ENCODE measurements at regions not wholly inside any gene's neighbourhood (a gene's known extent, or its start where the extent isn't known, plus 50 kb on each side); places are given as distances from the start of the nearest gene placed in this dataset.

DNA sequence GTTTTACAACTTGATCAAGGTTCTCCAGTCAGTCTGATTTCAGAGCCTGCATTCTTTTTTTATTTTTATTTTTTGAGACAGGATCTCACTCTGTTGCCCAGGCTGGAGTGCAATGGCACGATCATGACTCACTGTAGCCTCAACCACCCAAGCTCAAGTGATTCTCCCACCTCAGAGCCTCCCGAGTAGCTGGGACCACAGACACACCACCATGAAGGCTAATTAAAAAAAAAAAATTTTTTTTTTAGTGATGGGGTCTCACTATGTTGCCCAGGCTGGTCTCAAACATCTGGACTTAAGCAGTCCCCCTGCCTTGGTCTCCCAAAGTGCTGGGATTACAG, 117.2 kb upstream of the NAV2 start:
- DNase-seq (ENCODE audit: low read depth), result no peak

DNA sequence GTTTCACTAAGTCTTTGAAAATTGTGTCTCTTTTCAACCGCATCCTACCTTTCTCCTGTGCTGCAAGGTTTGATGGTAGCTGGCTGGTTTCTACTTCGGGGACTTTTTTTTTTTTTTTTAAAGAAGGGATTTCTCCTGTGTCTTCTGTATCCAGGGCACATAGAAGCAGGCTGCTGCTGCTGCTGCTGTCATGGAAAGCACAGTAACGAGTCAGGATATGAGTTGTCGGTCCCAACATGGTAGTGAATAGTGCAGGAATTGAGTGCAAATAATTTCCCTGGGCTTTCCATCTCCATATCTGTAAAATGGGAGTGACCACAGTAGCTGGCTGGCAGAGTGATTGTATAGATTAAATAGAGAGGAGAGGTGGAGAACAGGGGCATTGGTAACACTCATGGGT, 118.3 kb upstream of the NAV2 start:
- DNase-seq (ENCODE audit: low read depth), result no peak

DNA sequence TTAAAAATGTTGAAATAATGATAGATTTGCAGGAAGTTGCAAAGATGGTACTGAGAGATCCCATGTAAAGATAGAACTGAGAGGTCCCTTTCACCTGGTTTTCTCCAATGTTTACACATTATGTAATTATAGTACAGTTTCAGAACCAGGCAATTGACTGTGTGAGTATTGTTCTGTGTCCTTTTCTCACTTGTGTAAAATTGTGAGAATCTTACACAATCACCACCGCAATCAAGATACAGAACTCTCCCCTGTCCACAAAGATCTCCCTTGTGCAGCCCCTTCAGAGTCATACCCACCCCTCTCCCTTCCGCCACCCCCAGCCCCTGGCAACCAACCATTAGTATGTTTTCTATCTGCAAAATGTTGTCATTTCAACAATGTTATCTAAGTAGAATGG, 119.8 kb upstream of the NAV2 start:
- no peak for DNase-seq (ENCODE audit: low read depth)

DNA sequence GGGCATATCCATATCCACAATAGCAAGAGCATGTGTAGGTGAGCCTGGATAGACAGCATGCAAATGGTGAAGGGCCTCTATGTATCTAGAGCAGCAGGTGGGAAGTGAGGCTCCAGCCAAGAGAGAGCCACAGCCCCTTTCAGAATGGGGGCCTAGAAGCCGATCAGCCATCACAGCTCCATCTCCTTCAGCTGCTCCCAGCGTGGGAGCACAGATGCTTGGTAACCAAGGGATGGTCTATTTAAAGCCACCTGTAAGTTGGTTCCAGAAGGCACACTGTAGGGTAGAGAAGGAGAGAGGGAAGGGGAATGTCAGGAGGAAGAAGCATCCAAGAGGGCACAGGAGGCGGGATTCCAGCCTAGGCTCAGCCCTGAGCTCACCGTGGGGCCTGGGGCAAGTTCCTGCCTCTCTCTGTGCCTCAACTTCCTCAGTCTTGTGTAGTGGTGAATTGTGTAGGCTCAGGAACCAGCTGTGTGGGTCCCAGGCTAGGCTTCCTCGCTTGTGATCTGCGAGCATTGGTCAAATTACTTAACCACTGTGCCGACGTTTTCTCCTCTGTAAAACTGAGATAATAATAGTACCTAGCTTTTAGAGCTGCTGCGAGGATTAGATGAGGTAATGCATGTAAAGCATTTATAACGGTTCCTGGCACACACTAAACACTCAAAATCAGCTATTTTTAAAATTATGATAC, 122.9 kb upstream of the NAV2 start:
- no peak for DNase-seq (ENCODE audit: low read depth)

DNA sequence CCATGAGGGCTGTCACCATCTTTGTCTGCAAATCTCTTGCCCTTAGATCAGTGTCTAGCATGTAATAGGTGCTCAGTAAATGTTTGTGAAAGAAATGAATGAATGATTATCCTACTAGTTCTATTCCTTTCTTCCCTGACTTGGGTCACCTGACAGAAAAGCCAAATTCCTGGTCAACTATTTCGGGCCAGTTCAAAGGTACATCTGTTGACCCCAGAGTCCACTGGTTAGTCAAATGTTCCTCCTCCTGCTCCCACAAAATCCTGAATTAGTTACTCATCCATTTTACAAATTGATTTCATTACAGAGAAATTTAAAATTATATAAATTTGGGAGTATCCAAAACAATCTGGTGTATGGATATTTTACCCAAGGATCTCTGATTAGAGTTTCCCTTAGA, 124.7 kb upstream of the NAV2 start:
- DNase-seq (ENCODE audit: low read depth), result no peak

DNA sequence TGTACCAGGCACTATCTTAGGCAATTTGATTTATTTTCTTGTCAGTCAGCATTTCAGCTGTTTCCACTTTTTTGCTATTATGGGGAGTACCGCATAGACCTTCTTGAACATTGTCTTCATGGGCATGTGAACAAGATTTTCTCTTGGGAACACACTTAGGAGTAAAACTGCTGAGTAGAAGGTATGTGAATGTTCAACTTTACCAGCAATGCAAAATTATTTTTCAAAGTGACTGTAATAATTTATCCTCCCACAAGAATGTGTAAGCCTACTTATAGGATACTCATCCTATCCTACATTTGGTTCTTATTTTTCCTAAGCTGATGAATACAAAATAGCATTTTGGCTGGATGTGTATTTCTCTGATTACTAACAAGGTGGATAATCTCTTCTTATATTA, 132.0 kb upstream of the NAV2 start:
- DNase-seq (ENCODE audit: low read depth), result no peak

DNA sequence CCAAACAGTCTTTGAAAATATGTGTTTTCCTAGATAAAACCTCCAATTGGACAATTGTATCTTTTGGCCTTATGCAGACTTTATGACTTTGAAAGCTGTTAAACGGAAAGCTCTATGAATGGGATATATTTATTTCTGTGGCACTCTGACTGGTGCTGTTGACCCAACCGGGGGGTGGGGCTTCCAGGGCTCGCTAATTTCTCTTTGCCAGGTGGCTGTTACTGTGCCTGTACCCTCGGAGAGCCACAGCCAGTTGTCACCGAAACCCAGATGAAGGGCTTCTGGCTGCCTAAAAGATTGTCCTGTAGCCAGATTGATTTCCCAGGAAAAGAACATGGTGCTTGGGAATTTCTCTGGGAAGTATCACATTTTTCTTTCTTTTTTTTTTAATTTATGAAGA, 132.7 kb upstream of the NAV2 start:
- no peak for DNase-seq (ENCODE audit: low read depth)

DNA sequence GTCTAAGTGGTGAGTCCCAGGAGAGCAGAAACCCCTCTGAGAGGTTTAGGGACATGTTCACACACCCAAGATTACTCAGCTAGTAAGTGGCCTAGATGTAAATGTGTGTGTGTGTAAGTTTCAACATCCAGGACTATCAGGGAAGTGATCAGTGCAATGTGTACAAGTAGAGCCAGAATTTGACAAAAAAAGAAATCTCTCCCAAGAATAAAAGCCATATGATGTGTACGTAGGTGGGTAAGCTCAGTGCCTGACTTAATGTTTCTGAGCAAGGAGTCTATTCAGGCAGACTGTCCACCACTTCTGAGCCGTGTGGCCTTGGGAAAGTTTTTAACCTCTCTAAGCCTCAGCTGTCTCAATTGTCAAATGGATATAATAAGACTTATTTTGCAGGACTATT, 133.8 kb upstream of the NAV2 start:
- no peak for DNase-seq (ENCODE audit: low read depth)

DNA sequence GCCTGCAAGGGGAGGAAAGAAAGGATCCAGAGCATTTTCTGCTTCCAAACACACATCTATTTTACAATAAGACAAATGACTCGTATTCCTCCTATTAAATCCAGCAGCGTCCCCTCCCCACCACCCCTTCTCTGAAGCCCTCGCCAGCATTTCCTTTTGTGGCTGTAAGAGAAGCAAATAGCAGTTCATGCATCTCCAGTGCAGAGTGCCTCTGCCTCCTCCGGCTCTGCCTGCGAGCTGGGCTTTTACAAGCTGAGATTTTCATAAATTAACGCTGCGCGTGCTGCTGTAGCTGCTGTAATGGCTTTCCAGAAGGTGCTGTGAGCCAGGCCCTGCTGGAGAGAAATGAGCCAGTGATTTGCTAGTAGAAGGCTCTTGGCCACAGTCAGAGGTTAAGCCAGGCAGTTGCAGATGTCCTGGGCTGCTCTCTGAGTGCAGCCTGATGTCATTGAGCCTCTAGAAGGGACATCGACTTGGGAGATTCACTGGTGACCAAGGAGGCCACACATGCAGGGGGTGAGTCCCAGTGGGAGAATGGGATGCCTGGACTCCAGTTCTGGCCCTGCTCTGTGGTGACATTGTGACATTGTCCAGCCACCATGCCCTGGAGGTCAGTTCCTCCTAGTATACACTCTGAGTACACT, 134.5 kb upstream of the NAV2 start:
- DNase-seq (ENCODE audit: low read depth), result no peak

DNA sequence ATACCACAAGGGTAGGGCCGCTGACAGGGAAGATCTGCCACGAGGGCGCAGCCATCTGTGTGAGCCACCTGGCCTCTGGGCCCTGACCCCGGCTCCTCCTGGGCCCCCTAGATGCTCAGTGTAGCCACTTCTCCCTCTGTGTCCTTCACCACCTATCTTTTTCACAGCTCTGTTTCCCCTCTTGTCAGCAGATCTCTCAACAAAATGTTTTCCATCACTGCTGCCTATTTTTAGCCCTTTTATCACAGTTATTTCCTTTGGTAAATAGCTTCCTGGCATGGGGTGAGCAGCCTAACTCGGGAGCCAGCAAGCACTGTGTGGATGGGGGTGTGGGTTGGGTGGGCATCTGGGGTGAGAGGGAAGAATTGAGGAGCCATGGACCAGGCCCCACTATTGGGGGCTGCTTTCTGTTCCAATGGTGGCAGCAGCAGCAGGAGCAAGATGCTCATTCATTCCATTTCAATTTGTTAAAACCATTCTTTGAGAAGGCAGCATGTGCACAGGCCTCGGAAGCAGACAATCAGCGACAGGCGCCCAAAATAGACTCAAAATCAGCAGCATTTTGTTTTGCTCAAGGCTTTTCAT, 135.2 kb upstream of the NAV2 start:
- no peak for DNase-seq (ENCODE audit: low read depth)

DNA sequence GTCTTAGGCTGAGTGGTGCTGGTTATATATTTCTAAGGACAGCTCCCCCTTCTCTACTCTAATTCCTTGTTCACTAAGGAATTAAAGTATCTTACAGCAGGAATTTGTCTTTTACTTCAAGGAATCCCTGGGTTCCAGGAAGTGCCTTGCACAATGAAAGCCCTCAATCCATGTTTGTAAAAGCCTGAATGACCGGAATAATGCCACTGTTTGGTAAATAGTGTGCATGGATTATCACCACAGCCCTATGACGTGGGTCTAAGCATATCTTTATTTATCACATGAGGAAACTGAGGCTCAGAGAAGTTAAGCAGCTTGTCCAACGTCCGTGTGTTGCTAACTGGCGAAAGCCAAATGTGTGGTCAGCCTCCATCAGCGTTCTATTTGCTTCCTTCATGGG, 135.7 kb upstream of the NAV2 start:
- DNase-seq (ENCODE audit: low read depth), result no peak

DNA sequence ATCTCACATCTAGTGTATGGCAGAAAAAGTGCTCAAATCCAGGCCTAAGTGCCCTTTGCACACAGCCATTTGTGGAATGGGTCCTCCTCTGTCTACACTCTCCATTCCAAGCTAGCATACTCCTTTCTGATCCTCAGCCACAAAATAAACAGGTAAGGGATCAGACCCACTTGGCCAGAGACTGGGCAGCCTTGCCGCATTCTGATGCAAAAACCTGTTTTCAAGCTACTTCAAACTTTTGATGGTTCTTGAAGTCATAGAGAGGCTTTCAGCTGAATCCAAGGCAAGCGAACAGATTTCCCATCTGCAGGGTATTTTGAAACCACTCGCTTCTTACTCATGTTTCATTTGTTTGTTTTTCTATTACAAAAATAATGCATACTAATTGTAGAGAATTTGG, 136.6 kb upstream of the NAV2 start:
- DNase-seq (ENCODE audit: low read depth), result no peak

DNA sequence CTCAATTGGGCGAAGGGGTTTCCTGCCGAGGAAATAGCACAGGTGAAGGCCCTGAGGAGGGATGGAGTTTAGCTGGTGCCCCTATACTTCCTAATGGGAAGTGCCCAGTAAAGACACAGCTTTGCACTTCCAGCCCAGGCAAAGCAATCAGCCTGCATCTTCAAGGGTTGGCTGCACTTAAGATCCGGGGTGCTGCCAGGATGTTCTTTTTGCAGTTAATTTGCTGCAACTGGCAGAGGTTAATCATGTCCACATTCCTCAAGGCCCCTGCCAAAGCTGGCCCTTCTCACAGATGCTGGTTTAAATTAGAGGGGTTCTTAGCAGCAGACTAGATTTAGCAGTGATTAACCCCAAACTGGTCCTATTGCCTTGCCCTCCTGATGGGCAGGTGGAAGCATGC, 137.7 kb upstream of the NAV2 start:
- DNase-seq (ENCODE audit: low read depth), result no peak

DNA sequence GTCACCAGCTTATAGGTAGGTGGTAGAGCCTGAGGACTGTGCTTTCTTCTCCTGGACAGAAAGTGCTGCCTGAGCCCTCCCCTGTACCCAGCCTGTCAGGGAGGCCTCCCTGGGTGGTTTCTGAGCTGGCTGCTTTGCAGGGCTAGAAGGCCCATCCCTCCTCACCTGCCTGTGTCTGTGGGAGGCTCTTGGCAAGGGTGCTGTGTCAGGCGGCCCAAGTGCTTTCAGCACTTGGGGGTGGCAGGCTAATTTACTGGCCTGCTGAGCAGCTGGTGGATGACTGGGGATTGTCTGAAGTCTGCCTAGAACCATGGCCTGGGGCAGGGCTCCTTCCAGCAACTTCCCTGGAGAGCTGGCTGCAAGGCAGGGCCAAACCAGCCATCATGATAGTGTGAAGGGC, 139.0 kb upstream of the NAV2 start:
- no peak for DNase-seq (ENCODE audit: low read depth)

DNA sequence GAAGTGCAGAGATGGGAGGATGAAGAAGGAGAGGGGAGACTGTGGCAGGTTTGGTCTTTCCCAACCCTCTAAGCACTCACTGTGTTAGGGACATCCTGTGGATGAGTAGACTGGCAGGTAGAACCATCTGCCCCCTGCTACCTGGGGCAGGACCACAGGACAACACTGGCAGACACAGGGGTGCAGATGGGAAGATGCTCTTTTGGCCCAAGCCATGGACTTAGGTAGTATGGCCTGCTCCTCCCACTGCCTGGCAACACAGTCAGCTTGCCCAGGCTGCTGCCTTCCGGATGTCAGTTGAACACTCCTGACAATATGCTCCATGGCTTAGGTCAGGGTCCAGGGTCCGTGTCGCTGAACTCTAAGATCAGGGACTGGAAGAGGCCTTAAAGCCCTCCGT, 140.7 kb upstream of the NAV2 start:
- DNase-seq (ENCODE audit: low read depth), result no peak

DNA sequence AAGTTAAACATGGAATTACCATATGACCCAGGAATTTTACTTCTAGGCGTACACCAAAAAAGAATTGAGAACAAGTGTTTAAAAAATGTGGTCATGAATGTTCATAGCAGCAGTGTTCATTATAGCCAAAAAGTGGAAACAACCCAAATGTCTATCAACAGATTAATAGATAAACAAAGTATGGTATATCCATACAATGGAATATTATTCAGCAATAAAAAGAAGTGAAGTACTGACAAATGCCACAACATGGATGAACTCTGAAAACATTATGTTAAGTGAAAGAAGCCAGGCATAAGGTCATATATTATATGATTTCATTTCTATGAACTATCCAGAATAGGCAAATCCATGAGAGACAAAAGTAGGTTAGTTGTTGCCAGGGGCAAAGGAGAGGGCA, 141.7 kb upstream of the NAV2 start:
- no peak for DNase-seq (ENCODE audit: low read depth)

DNA sequence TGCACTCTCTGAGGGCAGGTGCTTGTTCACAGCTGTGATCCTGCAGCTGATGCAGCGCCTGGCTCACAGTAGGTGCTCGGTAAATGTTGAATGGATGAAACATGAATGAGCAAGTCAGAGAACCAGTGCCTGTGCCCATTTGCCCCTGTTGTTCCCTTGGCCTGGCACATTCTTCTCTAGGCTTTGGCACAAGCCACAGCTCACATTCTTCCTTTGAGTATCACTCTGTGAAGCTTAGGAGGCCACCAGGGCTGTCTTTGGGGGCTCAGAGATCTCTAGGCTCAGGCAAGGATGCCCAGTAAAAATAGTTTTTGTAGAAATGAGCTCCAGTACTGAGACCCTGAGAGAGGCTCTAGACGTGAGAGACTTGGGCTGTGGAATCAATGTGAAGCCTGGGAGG, 144.6 kb upstream of the NAV2 start:
- no peak for DNase-seq (ENCODE audit: low read depth)

DNA sequence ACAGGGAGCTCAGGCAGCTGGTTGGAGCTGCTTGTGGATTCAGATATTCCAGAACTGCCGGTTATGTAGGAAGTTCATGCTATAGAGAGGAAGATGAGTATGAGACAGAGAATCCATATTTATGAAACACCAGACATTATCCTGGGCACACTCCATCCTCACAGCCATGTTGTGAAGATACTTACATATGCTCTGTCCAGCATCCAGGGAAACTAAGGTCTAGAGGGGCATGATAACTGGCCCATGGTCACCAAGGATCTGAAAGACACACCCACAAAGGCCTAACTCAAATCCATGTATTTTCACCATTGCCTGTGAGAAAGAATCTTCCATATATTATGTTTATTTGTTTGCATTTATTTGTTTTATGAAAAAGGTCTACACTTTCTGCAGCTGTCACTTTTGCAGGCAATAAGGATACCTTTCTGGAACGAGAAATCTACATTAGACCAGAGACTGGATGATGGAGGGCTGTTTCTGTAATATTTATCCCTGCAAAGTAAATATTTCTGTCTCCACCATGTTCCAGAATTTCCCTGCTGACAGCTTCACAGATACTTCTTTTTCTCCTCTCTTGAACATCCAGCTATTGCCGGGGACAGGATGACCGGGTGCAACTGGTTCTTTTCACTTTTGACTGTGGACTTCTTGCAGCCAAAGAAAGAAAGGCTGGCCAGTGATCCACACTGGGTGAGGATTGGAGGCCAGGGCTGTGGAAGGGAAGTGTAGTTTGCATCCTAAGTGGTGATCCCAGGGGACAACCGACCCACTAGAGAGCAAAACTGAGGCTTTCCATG, 145.9 kb upstream of the NAV2 start:
- no peak for DNase-seq (ENCODE audit: low read depth)

DNA sequence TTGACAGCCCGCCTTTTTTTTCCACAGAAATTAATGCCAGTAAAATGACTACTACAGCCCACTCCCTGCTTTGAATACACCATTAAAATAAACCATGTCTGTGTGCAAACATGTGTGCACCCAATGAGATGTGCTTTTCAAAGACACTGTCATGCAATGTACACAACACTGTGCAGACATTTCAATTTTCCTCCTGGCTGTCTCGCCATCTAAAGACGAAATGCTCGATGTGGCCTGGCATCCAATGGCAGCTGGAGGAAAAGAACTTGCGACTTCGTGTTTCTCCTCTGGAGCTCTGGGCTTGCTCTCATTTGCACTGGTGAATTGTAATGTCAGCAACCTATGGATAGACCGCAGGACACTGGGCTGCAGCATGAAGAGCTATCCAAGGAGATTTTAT, 147.0 kb upstream of the NAV2 start:
- DNase-seq (ENCODE audit: low read depth), result no peak

DNA sequence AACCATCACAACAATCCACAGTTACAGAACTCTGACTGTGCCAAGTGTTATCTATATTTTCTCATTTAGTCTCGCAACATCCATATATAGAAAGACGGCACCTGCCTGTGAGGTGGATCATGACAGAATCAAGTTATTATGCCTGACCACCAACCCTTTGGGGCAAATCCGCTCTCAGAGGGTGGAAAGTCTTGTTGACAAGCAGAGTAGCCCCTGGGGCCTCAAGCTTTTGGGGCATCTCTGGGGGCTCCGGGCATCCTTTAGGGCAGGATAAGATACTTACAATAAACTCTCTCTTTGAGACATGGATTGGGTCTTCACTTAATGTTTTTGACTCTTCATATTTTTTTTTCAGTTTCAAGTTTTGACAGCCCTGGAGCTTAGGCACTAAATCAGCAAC, 150.5 kb upstream of the NAV2 start:
- DNase-seq (ENCODE audit: low read depth), result no peak

DNA sequence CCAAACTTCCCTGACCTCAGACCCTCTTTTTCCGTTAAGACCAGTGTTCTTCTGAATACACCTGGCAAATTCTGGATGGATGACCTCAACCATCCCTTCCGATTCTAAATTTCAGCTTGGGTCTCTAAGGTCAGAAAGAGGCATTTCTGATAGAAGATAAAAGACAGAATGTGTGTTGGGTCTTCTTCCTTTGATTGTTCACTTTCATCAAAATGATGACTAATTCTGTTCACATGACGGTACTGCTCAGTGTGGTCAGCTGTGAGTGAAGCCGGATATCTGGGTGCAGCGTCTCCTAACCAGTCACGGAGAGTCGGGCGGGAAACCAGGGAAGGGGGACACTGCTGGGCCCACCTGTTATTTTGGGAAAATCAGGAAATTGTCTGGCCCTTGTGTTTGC, 151.6 kb upstream of the NAV2 start:
- peak; percentile 14 for DNase-seq (ENCODE audit: low read depth)

DNA sequence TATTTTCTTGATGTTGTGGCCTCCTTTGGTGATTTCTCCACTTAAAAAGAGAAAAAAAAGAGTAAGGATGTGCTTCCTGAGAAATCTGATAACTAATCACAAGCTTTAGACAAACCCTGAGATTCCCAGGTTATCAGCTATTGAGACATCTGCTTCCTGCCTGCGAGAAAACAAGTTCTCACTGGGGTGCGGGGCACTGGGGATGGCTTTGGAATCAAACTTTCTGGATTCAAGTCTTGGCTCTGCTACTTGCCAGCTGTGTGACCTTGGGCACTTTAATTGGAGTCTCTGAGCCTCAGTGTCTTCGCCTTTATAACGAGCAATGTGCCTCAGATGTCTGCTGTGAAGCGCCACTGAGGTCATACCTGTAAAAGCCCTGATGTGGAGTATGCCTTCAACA, 152.5 kb upstream of the NAV2 start:
- DNase-seq (ENCODE audit: low read depth), result no peak

DNA sequence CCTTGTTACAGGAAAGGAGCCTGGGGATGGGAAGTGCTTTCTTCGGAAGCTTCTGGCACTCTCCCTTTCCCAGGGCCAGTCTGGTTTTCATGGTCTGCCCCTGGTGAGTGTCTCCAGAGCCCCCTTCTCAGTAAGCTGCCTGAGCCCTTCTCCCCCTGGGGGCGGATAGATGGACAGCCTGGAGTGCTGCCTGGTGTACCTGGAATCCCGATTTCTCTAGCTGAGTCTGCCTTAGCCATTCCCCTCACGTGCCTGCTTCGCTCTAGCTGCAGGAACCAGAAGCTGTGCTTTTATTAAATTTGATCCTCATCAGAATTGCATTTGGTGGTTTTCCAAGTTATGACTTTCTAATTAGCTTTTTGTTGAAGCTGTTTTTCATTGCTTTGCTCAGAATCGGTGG, 152.9 kb upstream of the NAV2 start:
- no peak for DNase-seq (ENCODE audit: low read depth)

All from non-pigmented ciliary epithelial cell (primary cell).